OCI-LY7 (cell line): ENCODE measurements at regions not wholly inside any gene's neighbourhood (a gene's known extent, or its start where the extent isn't known, plus 50 kb on each side); places are given as distances from the start of the nearest gene placed in this dataset.

Experiments
- CTCF ChIP-seq: fragments of 200-600 bp; sonication (generic); conservative IDR thresholded peaks from 2 replicates; pipeline ENCODE4 v1.5.1; 2014; ENCODE audit warnings: mild to moderate bottlenecking, antibody characterized with exemption, low read length, moderate library complexity, mixed read lengths
- EZH2phosphoT487 ChIP-seq: fragments of 200-600 bp; sonication (generic); IDR thresholded peaks from 2 replicates; pipeline ENCODE4 v1.6.1; 2018; ENCODE audit warnings: low read depth, borderline replicate concordance, mild to moderate bottlenecking, mixed run types, antibody characterized with exemption, low read length, moderate library complexity, mixed read lengths

- no peak for TF ChIP-seq CTCF
- TF ChIP-seq EZH2phosphoT487 = no peak
These were observed 141.6 kb upstream of the AKR1E2 start for GRCh38 chr10:4684434-4684833.
